ENCODE measurements at regions not wholly inside any gene's neighbourhood (a gene's known extent, or its start where the extent isn't known, plus 50 kb on each side); places are given as distances from the start of the nearest gene placed in this dataset.

- no peak for DNase-seq
These were observed 586.9 kb upstream of the NR3C2 start for GRCh38 chr4:149029056-149029651.

DNA sequence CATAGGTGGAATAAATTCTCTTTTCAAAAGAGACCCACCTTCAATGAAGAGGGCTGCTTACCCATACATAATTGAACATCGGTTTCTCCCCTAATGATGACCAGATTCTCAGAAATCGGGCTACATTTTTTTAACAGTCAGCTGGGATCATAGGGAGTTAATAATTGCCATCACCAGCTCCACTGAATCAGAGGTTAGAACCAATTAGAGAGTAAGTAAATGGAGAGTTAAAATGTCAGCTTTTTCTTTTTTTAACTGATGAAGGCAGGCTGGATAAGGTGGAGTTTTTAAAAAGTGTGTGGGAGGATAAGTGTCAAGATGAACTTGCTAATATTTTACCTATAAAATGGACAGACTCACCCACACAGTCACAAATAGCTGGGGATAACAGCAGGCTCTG is 584.5 kb upstream of the NR3C2 start:
- no peak for DNase-seq

DNA sequence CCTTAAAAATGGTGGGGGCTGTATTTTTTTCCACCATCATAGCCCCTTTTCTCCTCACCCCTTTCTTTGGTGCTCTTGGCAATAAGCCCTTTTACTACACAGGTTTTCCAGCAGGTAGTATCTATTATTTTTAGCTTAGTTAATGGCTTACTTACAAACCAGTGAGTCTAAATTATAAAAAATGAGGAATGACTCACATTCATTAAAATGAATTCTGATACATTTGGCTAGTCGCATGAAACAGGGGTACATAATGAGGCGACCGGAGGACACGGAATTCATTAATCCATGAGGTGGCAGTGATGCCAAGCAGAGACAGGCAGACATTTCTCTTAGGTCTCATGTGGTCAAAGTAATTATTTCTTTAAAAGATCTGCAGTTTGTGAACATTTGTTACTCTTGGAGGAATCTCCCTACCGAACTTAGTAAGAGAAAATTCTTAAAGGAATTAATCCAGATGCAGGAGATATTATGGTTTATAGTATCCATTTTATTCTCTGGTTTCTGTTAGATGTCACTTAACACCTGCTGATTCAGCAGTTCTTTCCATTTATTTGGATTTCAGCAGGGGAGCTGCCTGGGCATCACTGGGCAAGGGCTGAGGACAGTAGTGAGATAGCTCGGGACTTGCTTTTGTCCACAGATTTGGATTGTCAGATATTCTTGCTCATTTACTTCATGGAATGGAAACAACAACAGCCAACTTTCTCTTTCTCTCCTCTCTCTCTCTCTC is 575.0 kb upstream of the NR3C2 start:
- no peak for DNase-seq

DNA sequence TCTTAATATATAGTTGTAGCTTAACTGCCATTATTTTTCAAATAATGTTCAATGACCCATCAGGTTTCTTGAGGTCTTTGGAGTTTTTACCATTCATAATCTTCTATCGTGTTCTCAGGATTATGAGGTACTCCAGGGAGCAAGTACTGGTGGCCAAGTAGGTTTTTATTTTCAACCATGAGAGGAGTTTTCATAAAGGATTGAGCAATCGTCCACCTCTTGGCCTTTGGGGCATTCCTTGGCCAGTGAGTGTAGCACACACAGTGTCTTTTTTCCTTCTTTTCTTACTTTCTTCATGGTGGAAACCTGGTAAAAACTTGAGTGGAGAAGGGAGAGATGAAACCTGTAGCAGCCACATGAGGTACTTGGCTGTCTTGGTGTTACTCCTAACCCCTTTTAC is 567.0 kb upstream of the NR3C2 start:
- DNase-seq: no peak

GRCh38 chr4:149008415-149009025 is 566.3 kb upstream of the NR3C2 start:
- DNase-seq: no peak

DNA sequence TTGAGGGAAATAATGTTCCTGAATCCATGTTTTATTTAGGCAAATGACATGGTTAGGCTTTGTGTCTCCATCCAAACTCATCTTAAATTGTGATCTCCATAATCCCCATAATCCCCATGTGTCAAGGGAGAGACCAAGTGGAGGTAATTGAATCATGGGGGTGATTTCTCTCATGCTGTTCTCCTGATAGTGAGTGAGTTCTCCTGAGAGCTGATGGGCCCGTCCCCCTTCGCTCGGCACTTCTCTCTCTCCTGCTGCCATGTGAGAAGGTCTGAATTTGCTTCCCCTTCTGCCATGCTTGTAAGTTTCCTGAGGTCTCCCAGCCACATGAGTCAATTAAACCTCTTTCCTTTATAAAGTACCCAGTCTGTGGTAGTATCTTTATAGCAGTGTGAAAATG is 563.0 kb upstream of the NR3C2 start:
- DNase-seq: no peak

- no peak for DNase-seq
These were observed 557.7 kb upstream of the NR3C2 start for GRCh38 chr4:148999924-149000323.

DNA sequence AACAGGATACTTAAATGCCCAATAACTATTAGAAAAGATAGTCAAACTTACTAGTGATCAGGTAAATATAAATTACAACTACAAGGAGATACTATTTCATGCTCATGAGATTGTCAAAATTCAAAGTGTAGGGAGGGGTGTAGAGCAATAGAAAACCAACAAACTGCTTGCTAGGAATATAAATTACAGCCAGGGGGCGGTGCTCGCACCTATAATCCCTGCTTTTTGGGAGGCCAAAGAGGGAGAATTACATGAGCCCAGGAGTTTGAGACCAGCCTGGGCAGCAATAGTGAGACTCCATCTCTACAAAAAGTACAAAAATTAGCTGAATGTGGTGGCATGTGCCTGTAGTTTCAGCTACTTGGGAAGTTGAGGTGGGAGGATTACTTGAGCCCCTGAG is 556.5 kb upstream of the NR3C2 start:
- no peak for DNase-seq

GRCh38 chr4:148986951-148987350 is 544.7 kb upstream of the NR3C2 start:
- no peak for DNase-seq

DNA sequence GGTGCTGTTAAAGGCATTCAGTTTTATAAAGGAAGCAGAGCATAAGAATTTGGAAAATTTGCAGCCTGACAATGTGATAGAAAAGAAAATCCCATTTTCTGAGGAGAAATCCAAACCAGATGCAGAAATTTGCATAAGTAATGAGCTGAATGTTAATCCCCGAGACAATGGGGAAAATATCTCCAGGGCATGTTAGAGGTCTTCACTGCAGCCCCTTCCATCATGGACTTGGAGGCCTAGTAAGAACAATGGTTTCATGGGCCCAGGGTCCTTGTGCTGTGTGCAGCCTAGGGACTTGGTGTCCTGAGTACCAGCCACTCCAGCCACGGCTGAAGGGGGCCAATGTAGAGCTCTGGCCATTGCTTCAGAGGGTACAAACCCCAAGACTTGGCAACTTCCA is 542.7 kb upstream of the NR3C2 start:
- DNase-seq: no peak

GRCh38 chr4:148982200-148982599 is 540.0 kb upstream of the NR3C2 start:
- no peak for DNase-seq

GRCh38 chr4:148980782-148981480 is 538.7 kb upstream of the NR3C2 start:
- no peak for DNase-seq

DNA sequence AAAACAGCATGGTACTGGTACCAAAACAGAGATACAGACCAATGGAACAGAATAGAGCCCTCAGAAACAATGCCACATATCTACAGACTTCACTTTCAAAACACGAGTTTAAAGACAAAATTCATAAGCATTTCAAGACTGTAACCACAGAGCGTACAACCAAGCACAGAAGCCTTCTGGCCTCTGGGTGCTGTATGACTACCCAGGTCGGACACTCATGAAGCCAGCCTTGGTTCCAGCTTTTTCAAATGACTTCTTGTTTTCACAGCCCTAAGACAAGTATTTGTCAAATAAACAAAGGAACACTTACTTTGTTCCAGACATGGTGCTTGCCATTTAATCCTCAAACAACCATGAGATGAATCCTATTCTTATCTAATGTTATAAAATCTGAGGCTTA is 536.1 kb upstream of the NR3C2 start:
- no peak for DNase-seq

DNA sequence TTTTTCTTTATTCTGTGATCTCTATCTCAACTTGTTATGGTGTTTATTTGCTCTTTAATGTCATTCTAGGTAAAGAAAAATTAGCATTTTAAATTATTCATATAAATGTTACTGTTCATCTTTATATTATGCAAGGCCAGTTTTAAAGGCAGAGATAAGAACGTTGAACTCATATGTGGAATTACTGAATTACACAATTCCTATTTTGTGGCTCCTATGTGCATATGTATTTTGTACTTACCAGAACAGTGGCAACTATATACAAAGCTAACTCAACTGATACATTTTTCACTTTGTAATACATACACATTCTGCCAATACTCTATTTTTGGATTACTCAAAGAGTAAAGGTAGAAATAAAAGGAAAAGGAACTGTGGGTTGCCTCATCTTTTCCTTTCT is 533.2 kb upstream of the NR3C2 start:
- no peak for DNase-seq

DNA sequence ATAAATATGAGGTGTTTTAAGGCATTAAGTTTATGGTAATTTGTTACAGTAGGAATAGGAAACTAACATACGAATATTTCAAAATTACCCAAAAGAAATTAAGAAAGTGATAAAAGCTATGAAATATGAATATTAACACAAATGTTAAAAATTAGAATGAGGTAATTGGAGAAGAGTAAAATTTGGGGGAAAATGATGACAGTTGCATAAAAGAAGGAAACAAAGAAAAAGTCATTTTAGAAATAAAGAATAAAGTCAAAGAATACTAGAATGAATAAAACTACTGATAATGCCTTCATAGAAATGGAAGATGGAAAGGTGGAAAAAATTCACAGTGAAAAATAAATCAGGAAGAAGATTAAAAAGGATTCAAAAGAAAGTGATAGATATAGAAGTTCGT is 522.9 kb upstream of the NR3C2 start:
- DNase-seq: no peak

DNA sequence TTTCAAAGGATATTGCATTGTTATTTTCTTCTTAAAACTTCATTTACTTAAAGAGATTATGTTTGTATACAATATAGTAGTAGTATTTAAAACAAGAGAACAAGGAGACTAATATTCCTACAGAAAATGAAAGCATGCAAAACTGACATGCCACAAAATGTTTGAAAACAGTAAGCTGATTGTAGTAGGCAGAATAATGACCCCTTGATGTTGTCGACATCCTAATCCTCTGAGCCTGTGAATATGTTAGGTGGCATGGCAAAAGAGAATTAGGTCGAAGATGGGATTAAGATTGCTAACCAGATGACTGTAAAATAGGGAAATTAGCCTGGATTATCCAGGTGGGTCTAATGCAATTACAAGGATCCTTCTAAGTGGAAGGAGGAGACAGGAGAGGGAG is 522.2 kb upstream of the NR3C2 start:
- DNase-seq: no peak

DNA sequence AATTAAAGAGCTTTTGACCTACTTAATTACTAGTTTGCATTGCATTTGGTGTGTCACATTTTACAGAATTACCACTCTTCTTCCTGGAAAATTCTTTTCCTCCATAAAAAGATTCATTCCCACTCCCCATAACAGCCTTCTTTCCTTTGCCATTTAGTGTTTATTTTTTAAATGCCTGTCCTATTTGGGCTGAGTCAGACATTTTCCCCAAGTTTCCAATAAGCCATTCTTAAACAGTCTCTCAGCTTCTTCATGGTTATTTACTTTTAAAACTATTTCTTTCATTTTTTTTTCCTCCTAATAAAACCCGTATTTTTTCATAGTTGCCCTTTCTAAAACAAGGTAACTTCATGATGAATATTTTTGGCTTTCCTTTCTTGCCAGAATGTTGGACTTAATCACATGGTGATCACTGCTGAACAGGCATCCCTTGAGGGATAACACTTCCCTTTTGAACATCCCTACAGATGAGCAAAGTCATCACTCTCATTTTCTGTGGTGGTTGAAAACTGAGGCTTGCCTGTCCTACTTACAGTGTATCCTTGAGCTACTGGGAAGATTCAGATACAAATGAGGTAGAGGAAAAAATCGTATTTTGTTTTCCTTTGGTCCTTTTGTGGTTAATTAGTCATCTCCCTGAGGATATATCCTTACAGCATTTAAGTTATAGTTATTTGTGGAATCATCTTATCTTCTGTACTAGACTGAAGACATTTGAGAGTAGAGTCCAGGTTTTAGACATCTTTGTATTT is 520.5 kb upstream of the NR3C2 start:
- DNase-seq: no peak

GRCh38 chr4:148961526-148961925 is 519.3 kb upstream of the NR3C2 start:
- no peak for DNase-seq

- DNase-seq: no peak
These were observed 516.1 kb upstream of the NR3C2 start for GRCh38 chr4:148958317-148958716.

DNA sequence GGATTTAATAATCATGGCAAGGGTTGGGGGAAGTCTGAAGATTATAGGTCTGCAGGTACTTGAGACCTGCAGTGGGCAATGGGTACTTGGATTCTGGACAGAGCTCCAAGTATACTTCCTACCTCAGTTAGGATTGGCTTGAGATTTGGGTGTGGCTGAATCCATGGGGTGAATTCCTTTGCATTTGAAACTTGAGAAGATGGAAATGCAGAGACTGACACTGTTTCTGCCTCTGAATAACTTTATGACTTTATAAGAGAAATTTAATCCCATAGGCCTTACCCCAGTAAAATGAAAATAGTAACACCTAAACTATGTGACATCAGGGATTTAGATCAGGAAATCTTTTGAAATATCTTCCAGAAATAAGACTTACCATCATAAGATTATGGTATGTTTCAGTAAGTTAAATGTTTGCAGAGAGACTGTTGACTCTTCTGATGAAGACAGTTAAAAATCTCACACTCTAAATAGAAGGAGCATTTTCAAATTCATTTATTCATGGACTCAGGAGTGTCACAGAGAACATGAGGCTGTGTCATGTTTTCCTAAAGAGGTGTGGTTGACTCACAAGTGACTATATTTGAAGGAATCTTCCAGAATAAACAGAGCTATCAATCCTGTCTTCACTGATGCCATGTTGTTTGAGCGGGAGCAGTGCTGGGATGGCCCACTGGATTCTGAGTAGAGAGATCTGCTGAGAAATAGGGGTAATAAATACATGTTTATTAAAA is 513.5 kb upstream of the NR3C2 start:
- no peak for DNase-seq

DNA sequence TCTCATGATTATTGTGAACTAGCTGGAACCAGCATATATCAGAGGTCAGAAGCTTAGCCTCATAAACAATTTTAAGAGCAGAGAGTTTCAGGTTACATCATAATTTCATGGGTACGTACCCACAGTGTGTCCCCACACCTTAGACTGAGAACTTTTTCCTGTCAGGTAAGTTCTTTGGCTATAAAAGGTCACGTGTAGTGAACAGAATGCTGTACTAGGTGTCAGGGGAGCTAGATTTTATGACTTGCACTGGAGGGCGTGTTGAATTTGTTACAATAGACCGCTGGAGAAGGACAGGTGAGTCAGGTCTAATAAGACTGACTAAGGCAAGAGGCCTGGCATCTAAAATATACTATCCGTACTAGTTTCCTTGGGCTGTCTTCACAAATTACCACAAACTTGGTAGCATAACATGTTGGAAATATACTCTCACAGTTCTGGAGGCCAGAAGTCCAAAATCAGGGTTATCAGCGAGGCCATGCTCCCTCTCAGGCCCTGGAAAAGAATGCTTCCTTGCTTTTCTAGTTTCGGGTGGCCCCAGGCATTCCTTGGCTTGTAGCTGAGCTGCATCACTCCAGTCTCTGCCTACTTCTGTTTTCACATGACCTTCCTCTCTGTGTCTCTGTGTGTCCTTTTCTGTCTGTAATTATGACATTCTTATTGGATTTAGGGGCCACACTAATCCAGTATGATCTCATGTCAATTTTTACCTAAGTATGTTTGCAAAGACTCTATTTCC is 512.0 kb upstream of the NR3C2 start:
- no peak for DNase-seq

GRCh38 chr4:148951346-148951745 is 509.1 kb upstream of the NR3C2 start:
- DNase-seq: no peak
